GM19324 (cell line): ENCODE measurements at regions not wholly inside any gene's neighbourhood (a gene's known extent, or its start where the extent isn't known, plus 50 kb on each side); places are given as distances from the start of the nearest gene placed in this dataset.

Experiments used
- ATAC-seq: cut with Tn5 transposase; IDR thresholded peaks from one replicate; pipeline ENCODE4 v1.9.1; 2021; ENCODE audit warnings: mild to moderate bottlenecking, moderate library complexity; ENCODE audit not compliant: unreplicated experiment, low FRiP score

- ATAC-seq: no peak
These were observed 206.9 kb downstream of the ARL4C start for GRCh38 chr2:234289834-234290590.

- no peak for ATAC-seq
These were observed 207.9 kb downstream of the ARL4C start for GRCh38 chr2:234288974-234289455.

GRCh38 chr2:234287650-234288049, 209.2 kb downstream of the ARL4C start:
- no peak for ATAC-seq

GRCh38 chr2:234286956-234287355, 209.9 kb downstream of the ARL4C start:
- no peak for ATAC-seq

GRCh38 chr2:234286118-234286598, 210.7 kb downstream of the ARL4C start:
- ATAC-seq: no peak

GRCh38 chr2:234285541-234285940, 211.3 kb downstream of the ARL4C start:
- ATAC-seq: no peak

- no peak for ATAC-seq
These were observed 217.2 kb downstream of the ARL4C start for GRCh38 chr2:234279637-234280036.

- no peak for ATAC-seq
These were observed 218.2 kb downstream of the ARL4C start for GRCh38 chr2:234278556-234279255.

GRCh38 chr2:234275515-234275914, 221.4 kb downstream of the ARL4C start:
- ATAC-seq: no peak

GRCh38 chr2:234273887-234274584, 222.8 kb downstream of the ARL4C start:
- no peak for ATAC-seq

- ATAC-seq: no peak
These were observed 221.8 kb downstream of the SPP2 start for GRCh38 chr2:234272069-234272850.

GRCh38 chr2:234271338-234271737, 220.8 kb downstream of the SPP2 start:
- no peak for ATAC-seq

- ATAC-seq: no peak
These were observed 219.3 kb downstream of the SPP2 start for GRCh38 chr2:234269769-234270204.

GRCh38 chr2:234267534-234267933, 217.0 kb downstream of the SPP2 start:
- no peak for ATAC-seq

- ATAC-seq: no peak
These were observed 216.4 kb downstream of the SPP2 start for GRCh38 chr2:234266952-234267351.

- no peak for ATAC-seq
These were observed 214.7 kb downstream of the SPP2 start for GRCh38 chr2:234265206-234265605.

- no peak for ATAC-seq
These were observed 211.2 kb downstream of the SPP2 start for GRCh38 chr2:234261736-234262135.

- no peak for ATAC-seq
These were observed 208.9 kb downstream of the SPP2 start for GRCh38 chr2:234259440-234259839.

GRCh38 chr2:234258562-234259141, 208.2 kb downstream of the SPP2 start:
- ATAC-seq: no peak
